ENCODE measurements at regions not wholly inside any gene's neighbourhood (a gene's known extent, or its start where the extent isn't known, plus 50 kb on each side); places are given as distances from the start of the nearest gene placed in this dataset.

DNA sequence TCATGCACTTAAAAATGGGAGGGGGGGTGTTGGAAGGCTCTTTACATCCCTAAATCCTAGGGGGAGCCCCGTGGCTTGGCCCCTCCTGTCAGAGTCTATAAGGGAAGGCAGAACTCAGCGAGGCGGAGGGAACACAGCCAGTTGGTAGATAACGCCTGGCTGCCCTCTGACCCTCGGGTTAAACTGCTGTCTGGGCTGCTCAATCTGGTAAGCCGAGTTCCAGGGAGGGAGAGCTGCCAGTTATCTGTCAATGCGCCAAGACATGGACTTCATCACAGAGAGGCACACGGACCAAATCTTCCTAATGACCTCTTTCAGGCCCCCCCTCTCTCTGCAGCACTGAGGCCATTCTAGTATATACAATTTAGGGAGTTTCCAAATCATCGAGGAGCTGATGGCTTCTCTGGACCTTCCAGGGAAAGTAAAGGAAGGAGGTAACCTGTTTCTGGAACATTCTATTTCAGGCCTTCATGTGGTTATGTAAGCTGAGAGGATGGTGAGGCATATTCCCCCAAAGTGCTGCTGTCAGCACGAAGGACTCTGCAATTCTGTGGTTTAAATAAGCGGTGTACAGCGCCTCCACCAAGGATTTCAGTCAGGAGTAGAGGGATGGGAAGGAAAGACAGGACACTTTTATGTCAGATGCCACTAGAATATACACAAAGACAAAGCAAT, 349.0 kb downstream of the MCTP2 start:
- Histone ChIP-seq H3K9me3 (ENCODE audit: control insufficient read depth, low read length) (no peaks in the 10 kb centered on the region), H3K27me3 (ENCODE audit: control insufficient read depth, insufficient read depth, low read length) (no peaks in the 10 kb centered on the region), H3K4me3 (ENCODE audit: low read length) (no peak overlapping the region), H3K36me3 (ENCODE audit: control insufficient read depth, insufficient read depth, low read length) (no peaks in the 10 kb centered on the region), H3K4me1 (ENCODE audit: control insufficient read depth, insufficient read depth, low read length) (no peaks in the 10 kb centered on the region), H3K9ac (ENCODE audit: low read length) (no peak overlapping the region)

DNA sequence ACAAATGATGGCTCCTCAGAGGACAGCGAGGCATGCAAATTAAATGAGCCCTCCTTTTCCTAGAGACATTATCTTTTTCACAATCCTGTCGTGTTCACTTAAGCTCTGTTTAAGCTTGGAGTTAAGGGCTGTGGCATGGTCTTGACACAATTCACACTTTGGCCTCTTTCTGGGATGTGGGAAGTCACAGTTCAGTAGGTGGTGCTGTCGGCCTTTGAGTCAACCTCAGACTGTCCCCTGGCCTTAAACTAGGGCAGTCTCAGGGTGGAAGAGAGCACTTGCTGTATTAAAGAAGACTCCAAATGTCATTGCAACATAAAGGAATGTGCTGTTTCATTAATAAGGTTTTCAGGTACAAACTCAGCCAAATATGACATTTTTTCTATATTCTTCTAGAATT, 351.0 kb downstream of the MCTP2 start:
- no peaks in the 10 kb centered on the region for H3K36me3 ChIP-seq (ENCODE audit: control insufficient read depth, insufficient read depth, low read length)
- no peaks in the 10 kb centered on the region for H3K9me3 ChIP-seq (ENCODE audit: control insufficient read depth, low read length)
- H3K9ac ChIP-seq (ENCODE audit: low read length) = no peak overlapping the region
- H3K27me3 ChIP-seq (ENCODE audit: control insufficient read depth, insufficient read depth, low read length) = no peaks in the 10 kb centered on the region
- H3K4me1 ChIP-seq (ENCODE audit: control insufficient read depth, insufficient read depth, low read length) = no peaks in the 10 kb centered on the region
- no peak overlapping the region for H3K4me3 ChIP-seq (ENCODE audit: low read length)

DNA sequence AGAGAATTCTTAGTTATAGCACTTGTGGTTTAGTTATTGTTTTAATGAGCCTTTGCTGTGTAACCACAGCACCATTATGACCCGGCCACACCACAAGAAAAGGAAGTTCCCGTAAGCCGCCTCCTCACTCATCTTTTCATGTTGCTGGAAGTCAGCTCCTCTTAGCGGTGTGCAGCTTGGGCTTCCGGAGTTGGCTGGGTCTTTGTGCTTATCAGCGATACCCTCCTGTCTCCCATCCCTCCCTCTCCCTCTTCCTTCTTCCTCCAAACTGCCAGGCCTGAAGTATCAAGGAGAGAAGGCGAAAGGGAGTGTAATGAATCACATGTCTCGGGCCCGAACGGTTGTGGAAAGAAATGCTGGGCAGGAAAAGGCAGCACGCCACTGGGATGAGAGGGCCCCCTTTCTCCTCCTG, 353.5 kb downstream of the MCTP2 start:
- Histone ChIP-seq H3K27me3 (ENCODE audit: control insufficient read depth, insufficient read depth, low read length) (no peaks in the 10 kb centered on the region), H3K4me1 (ENCODE audit: control insufficient read depth, insufficient read depth, low read length) (no peaks in the 10 kb centered on the region), H3K4me3 (ENCODE audit: low read length) (no peak overlapping the region), H3K36me3 (ENCODE audit: control insufficient read depth, insufficient read depth, low read length) (no peaks in the 10 kb centered on the region), H3K9ac (ENCODE audit: low read length) (no peak overlapping the region), H3K9me3 (ENCODE audit: control insufficient read depth, low read length) (no peaks in the 10 kb centered on the region)

DNA sequence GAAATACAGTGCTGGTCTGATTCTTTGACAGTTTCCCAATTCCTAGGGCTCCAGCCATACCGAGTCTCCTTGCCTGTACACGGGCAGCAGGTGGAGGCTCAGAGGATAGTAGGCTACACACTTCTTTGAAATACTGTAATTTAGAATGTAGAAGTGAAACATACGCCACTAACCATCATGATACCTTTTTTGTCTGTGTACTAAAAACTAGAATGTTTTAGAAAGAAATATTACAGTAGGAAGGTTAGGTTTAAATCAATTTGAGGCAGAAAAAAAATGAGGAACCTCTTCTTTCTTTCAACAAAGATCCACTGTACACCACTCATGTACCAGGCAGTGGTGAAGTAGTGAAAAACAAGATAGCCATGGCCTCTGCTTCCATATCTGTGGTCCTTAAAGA, 354.7 kb downstream of the MCTP2 start:
- no peaks in the 10 kb centered on the region for H3K27me3 ChIP-seq (ENCODE audit: control insufficient read depth, insufficient read depth, low read length)
- H3K9me3 ChIP-seq (ENCODE audit: control insufficient read depth, low read length) = no peaks in the 10 kb centered on the region
- no peak overlapping the region for H3K9ac ChIP-seq (ENCODE audit: low read length)
- H3K4me1 ChIP-seq (ENCODE audit: control insufficient read depth, insufficient read depth, low read length) = no peaks in the 10 kb centered on the region
- no peak overlapping the region for H3K4me3 ChIP-seq (ENCODE audit: low read length)
- H3K36me3 ChIP-seq (ENCODE audit: control insufficient read depth, insufficient read depth, low read length) = no peaks in the 10 kb centered on the region

DNA sequence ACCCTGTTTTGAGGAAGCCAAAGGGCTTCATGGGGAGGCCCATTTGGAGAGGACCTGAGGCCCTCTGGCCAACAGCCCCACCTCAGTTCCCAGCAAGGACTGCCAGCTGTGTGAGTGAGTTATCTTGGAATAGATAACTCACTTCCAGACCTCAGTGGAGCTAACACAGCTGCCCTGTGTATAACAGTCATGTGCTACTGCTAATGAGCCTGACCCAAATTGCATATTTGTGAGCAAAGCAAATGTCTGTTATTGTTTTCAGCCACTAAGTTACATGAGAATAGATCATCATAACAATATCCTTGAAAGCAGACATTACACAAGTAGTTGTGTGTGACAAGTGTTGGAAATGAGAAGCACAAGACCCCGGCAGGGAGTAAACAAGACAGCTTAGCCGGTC, 355.8 kb downstream of the MCTP2 start:
- H3K27me3 ChIP-seq (ENCODE audit: control insufficient read depth, insufficient read depth, low read length) = no peaks in the 10 kb centered on the region
- no peaks in the 10 kb centered on the region for H3K36me3 ChIP-seq (ENCODE audit: control insufficient read depth, insufficient read depth, low read length)
- H3K4me3 ChIP-seq (ENCODE audit: low read length) = no peak overlapping the region
- H3K4me1 ChIP-seq (ENCODE audit: control insufficient read depth, insufficient read depth, low read length) = no peaks in the 10 kb centered on the region
- no peak overlapping the region for H3K9ac ChIP-seq (ENCODE audit: low read length)
- no peaks in the 10 kb centered on the region for H3K9me3 ChIP-seq (ENCODE audit: control insufficient read depth, low read length)

DNA sequence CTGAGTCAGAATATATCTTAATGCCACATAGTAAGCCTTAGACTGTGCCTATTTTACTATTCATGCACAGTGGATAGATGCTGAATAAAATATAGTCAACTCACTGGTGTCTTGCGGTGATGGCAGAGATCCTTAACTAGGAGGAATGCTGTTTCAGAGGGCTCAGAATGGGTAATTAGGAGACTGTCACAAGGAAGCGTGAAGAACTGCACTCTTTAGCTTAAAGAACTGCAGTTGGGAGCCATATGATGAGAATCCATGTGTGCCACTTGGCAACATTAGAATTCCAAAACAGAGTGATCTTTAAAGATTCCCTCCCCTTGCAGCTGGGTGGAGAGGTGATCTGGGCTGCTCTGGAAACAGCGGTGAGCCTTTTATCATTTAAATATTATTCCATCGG, 357.6 kb downstream of the MCTP2 start:
- H3K9ac ChIP-seq (ENCODE audit: low read length) = no peak overlapping the region
- no peaks in the 10 kb centered on the region for H3K36me3 ChIP-seq (ENCODE audit: control insufficient read depth, insufficient read depth, low read length)
- no peaks in the 10 kb centered on the region for H3K9me3 ChIP-seq (ENCODE audit: control insufficient read depth, low read length)
- no peak overlapping the region for H3K4me3 ChIP-seq (ENCODE audit: low read length)
- no peaks in the 10 kb centered on the region for H3K27me3 ChIP-seq (ENCODE audit: control insufficient read depth, insufficient read depth, low read length)
- no peaks in the 10 kb centered on the region for H3K4me1 ChIP-seq (ENCODE audit: control insufficient read depth, insufficient read depth, low read length)

DNA sequence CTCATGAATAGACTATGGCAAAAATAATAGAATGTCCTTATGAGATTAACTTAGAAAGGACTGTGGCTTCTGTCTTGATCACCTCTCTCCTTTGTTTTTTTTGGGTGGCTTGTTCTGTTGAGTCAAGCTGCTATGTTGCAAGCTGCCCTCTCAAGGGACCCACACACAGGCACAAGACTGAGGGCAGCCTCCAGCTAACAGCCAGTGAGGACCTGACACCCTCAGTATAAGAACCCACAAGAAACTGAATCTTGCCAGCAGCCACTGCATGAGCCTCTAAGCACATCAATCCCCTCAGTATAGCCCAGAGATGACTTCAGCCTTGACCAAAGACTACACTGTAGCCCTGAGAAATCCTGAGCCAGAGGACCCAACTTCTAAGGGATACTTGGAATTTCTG, 361.1 kb downstream of the MCTP2 start:
- H3K4me1 ChIP-seq (ENCODE audit: control insufficient read depth, insufficient read depth, low read length) = no peaks in the 10 kb centered on the region
- H3K9ac ChIP-seq (ENCODE audit: low read length) = no peak overlapping the region
- no peaks in the 10 kb centered on the region for H3K27me3 ChIP-seq (ENCODE audit: control insufficient read depth, insufficient read depth, low read length)
- H3K36me3 ChIP-seq (ENCODE audit: control insufficient read depth, insufficient read depth, low read length) = no peaks in the 10 kb centered on the region
- H3K9me3 ChIP-seq (ENCODE audit: control insufficient read depth, low read length) = no peaks in the 10 kb centered on the region
- no peak overlapping the region for H3K4me3 ChIP-seq (ENCODE audit: low read length)

DNA sequence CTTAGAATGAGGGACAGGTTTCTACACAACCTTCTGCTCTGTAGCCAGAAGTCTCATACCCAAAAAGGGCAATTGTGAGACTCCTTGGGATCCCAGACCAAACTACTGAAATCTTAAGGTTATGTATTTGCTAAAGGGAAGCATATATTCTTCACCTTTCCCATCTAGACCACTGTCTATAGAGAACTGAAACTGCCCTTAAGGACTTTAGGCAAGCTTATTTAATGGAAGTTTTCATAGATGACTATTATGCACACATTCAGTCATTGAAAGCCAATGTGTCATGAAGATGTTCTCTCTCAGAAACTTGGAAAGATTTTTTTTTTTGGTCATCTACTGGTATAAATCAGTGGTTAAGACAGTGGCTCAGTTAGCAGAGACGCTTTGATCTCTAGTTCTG, 365.3 kb downstream of the MCTP2 start:
- no peaks in the 10 kb centered on the region for H3K36me3 ChIP-seq (ENCODE audit: control insufficient read depth, insufficient read depth, low read length)
- H3K9ac ChIP-seq (ENCODE audit: low read length) = no peak overlapping the region
- H3K4me3 ChIP-seq (ENCODE audit: low read length) = no peak overlapping the region
- no peaks in the 10 kb centered on the region for H3K9me3 ChIP-seq (ENCODE audit: control insufficient read depth, low read length)
- H3K4me1 ChIP-seq (ENCODE audit: control insufficient read depth, insufficient read depth, low read length) = no peaks in the 10 kb centered on the region
- no peaks in the 10 kb centered on the region for H3K27me3 ChIP-seq (ENCODE audit: control insufficient read depth, insufficient read depth, low read length)

DNA sequence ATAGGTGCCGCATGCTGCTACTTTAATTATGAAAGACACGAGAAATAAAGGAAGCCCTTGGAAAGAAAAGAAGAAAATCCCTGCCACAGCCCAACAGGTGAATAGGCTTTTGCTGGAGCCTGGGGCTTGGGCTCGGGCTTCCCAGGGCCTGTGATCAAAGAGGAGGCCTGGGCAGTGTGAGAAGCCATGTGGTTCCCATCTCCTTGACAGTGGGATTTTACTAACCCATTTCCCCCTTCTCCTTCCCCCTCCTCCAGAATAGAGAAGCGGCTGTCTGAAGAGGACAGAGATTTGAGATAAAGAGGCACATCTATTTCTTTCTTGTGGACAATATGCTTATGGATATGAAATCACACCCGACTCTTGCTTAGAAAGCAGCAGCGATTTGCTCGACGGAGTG, 369.1 kb downstream of the MCTP2 start:
- H3K9me3 ChIP-seq (ENCODE audit: control insufficient read depth, low read length) = no peaks in the 10 kb centered on the region
- no peaks in the 10 kb centered on the region for H3K4me1 ChIP-seq (ENCODE audit: control insufficient read depth, insufficient read depth, low read length)
- no peaks in the 10 kb centered on the region for H3K36me3 ChIP-seq (ENCODE audit: control insufficient read depth, insufficient read depth, low read length)
- no peak overlapping the region for H3K9ac ChIP-seq (ENCODE audit: low read length)
- no peaks in the 10 kb centered on the region for H3K27me3 ChIP-seq (ENCODE audit: control insufficient read depth, insufficient read depth, low read length)
- no peak overlapping the region for H3K4me3 ChIP-seq (ENCODE audit: low read length)

GRCh38 chr15:94602754-94603470, 371.6 kb downstream of the MCTP2 start:
- H3K27me3 ChIP-seq (ENCODE audit: control insufficient read depth, insufficient read depth, low read length) = no peaks in the 10 kb centered on the region
- H3K4me1 ChIP-seq (ENCODE audit: control insufficient read depth, insufficient read depth, low read length) = no peaks in the 10 kb centered on the region
- H3K9ac ChIP-seq (ENCODE audit: low read length) = no peak overlapping the region
- H3K9me3 ChIP-seq (ENCODE audit: control insufficient read depth, low read length) = no peaks in the 10 kb centered on the region
- no peaks in the 10 kb centered on the region for H3K36me3 ChIP-seq (ENCODE audit: control insufficient read depth, insufficient read depth, low read length)
- H3K4me3 ChIP-seq (ENCODE audit: low read length) = no peak overlapping the region

- H3K4me3 ChIP-seq (ENCODE audit: low read length) = no peak overlapping the region
- no peaks in the 10 kb centered on the region for H3K36me3 ChIP-seq (ENCODE audit: control insufficient read depth, insufficient read depth, low read length)
- no peaks in the 10 kb centered on the region for H3K27me3 ChIP-seq (ENCODE audit: control insufficient read depth, insufficient read depth, low read length)
- no peak overlapping the region for H3K9ac ChIP-seq (ENCODE audit: low read length)
- no peaks in the 10 kb centered on the region for H3K4me1 ChIP-seq (ENCODE audit: control insufficient read depth, insufficient read depth, low read length)
- no peaks in the 10 kb centered on the region for H3K9me3 ChIP-seq (ENCODE audit: control insufficient read depth, low read length)
Measured at GRCh38 chr15:94606286-94606685, 374.9 kb downstream of the MCTP2 start.

- Histone ChIP-seq H3K27me3 (ENCODE audit: control insufficient read depth, insufficient read depth, low read length) (no peaks in the 10 kb centered on the region), H3K9me3 (ENCODE audit: control insufficient read depth, low read length) (no peaks in the 10 kb centered on the region), H3K4me1 (ENCODE audit: control insufficient read depth, insufficient read depth, low read length) (no peaks in the 10 kb centered on the region), H3K9ac (ENCODE audit: low read length) (no peak overlapping the region), H3K4me3 (ENCODE audit: low read length) (no peak overlapping the region), H3K36me3 (ENCODE audit: control insufficient read depth, insufficient read depth, low read length) (no peaks in the 10 kb centered on the region)
Measured at GRCh38 chr15:94607176-94607654, 375.9 kb downstream of the MCTP2 start.

Measured in mucosa of stomach (tissue), 1 donor.